GM18505 (cell line): ENCODE measurements at regions not wholly inside any gene's neighbourhood (a gene's known extent, or its start where the extent isn't known, plus 50 kb on each side); places are given as distances from the start of the nearest gene placed in this dataset.
A peak's percentile ranks its signal among the peaks of the same experiment; 100 is the strongest.

Experiments used
- ATAC-seq: cut with Tn5 transposase; IDR thresholded peaks from one replicate; pipeline ENCODE4 v1.9.1; 2021; ENCODE audit not compliant: unreplicated experiment
- POLR2A ChIP-seq: IDR thresholded peaks from 4 replicates; pipeline ENCODE4 v1.6.1; 2011; ENCODE audit warnings: borderline replicate concordance; ENCODE audit not compliant: insufficient read depth, insufficient read length; ENCODE audit errors: extremely low read depth

GRCh38 chr10:6305401-6306321 is 102.9 kb downstream of the PFKFB3 start:
- no peak for TF ChIP-seq POLR2A
- ATAC-seq = no peak

- no peak for ATAC-seq
- no peak for TF ChIP-seq POLR2A
These were observed 104.2 kb downstream of the PFKFB3 start for GRCh38 chr10:6306917-6307316.

- no peak for TF ChIP-seq POLR2A
These were observed 107.1 kb downstream of the PFKFB3 start for GRCh38 chr10:6309816-6310215.

GRCh38 chr10:6310977-6311376 is 108.2 kb downstream of the PFKFB3 start:
- no peak for TF ChIP-seq POLR2A
- ATAC-seq = no peak

More at GRCh38 chr10:6309816-6310215, 107.1 kb downstream of the PFKFB3 start:
- ATAC-seq = no peak

GRCh38 chr10:6311700-6312330 is 109.1 kb downstream of the PFKFB3 start:
- ATAC-seq = no peak
- TF ChIP-seq POLR2A = no peak

- ATAC-seq = no peak
- no peak for TF ChIP-seq POLR2A
These were observed 109.9 kb downstream of the PFKFB3 start for GRCh38 chr10:6312636-6313035.

- no peak for TF ChIP-seq POLR2A
- ATAC-seq = no peak
These were observed 110.6 kb downstream of the PFKFB3 start for GRCh38 chr10:6313111-6313895.

- no peak for ATAC-seq
These were observed 112.0 kb downstream of the PFKFB3 start for GRCh38 chr10:6314620-6315205.

GRCh38 chr10:6319119-6319518 is 116.4 kb downstream of the PFKFB3 start:
- TF ChIP-seq POLR2A = no peak
- no peak for ATAC-seq

More at GRCh38 chr10:6314620-6315205, 112.0 kb downstream of the PFKFB3 start:
- no peak for TF ChIP-seq POLR2A

GRCh38 chr10:6320320-6321010 is 117.7 kb downstream of the PFKFB3 start:
- ATAC-seq = peak; percentile 79
- TF ChIP-seq POLR2A = no peak

GRCh38 chr10:6321880-6322279 is 119.1 kb downstream of the PFKFB3 start:
- TF ChIP-seq POLR2A = no peak
- no peak for ATAC-seq

GRCh38 chr10:6322805-6323204 is 120.1 kb downstream of the PFKFB3 start:
- ATAC-seq = no peak
- TF ChIP-seq POLR2A = no peak
